ENCODE measurements at regions not wholly inside any gene's neighbourhood (a gene's known extent, or its start where the extent isn't known, plus 50 kb on each side); places are given as distances from the start of the nearest gene placed in this dataset.

- H3K27ac ChIP-seq (ENCODE audit: low read depth in 1 of 3, low read length in 2 of 3) = no peak overlapping the region
- no peaks in the 10 kb centered on the region for H3K36me3 ChIP-seq (ENCODE audit: control insufficient read depth in 3 of 3, insufficient read depth in 2 of 3, low read depth in 1 of 3, low read length in 3 of 3)
- no peaks in the 10 kb centered on the region for H3K9me3 ChIP-seq (ENCODE audit: control insufficient read depth in 2 of 2, insufficient read depth in 1 of 2, low read depth in 1 of 2, low read length in 1 of 2)
- no peaks in the 10 kb centered on the region for H3K27me3 ChIP-seq (ENCODE audit: control insufficient read depth in 3 of 3, insufficient read depth in 3 of 3, low read length in 3 of 3)
- FAIRE-seq (no peak), DNase-seq (no peak)
- WGBS, 3 donors = 61 to 74% (median 64%) methylated on average over 1 of the region's 1 CpG
- no peaks in the 10 kb centered on the region for H3K4me1 ChIP-seq (ENCODE audit: control insufficient read depth in 3 of 3, insufficient read depth in 2 of 3, low read depth in 1 of 3, low read length in 2 of 3)
- H3K4me3 ChIP-seq (ENCODE audit: low read depth in 1 of 3, low read length in 3 of 3) = no peak overlapping the region
Measured at GRCh38 chr1:221180704-221181368, 301.6 kb downstream of the HLX start.

GRCh38 chr1:221182791-221183533 is 303.7 kb downstream of the HLX start:
- Histone ChIP-seq H3K27ac (ENCODE audit: low read depth in 1 of 3, low read length in 2 of 3) (no peak overlapping the region), H3K9me3 (ENCODE audit: control insufficient read depth in 2 of 2, insufficient read depth in 1 of 2, low read depth in 1 of 2, low read length in 1 of 2) (no peaks in the 10 kb centered on the region), H3K4me3 (ENCODE audit: low read depth in 1 of 3, low read length in 3 of 3) (no peak overlapping the region), H3K36me3 (ENCODE audit: control insufficient read depth in 3 of 3, insufficient read depth in 2 of 3, low read depth in 1 of 3, low read length in 3 of 3) (no peaks in the 10 kb centered on the region), H3K27me3 (ENCODE audit: control insufficient read depth in 3 of 3, insufficient read depth in 3 of 3, low read length in 3 of 3) (no peaks in the 10 kb centered on the region), H3K4me1 (ENCODE audit: control insufficient read depth in 3 of 3, insufficient read depth in 2 of 3, low read depth in 1 of 3, low read length in 2 of 3) (no peaks in the 10 kb centered on the region)
- DNase-seq (no peak), FAIRE-seq (no peak)
- WGBS, 3 donors = 61 to 74% (median 70%) methylated on average over 4 of the region's 4 CpGs

GRCh38 chr1:221184131-221184794 is 305.0 kb downstream of the HLX start:
- H3K27ac ChIP-seq (ENCODE audit: low read depth in 1 of 3, low read length in 2 of 3) = no peak overlapping the region
- no peaks in the 10 kb centered on the region for H3K9me3 ChIP-seq (ENCODE audit: control insufficient read depth in 2 of 2, insufficient read depth in 1 of 2, low read depth in 1 of 2, low read length in 1 of 2)
- H3K27me3 ChIP-seq (ENCODE audit: control insufficient read depth in 3 of 3, insufficient read depth in 3 of 3, low read length in 3 of 3) = no peaks in the 10 kb centered on the region
- 35 to 53% (median 37%) methylated on average over 3 of the region's 3 CpGs for WGBS, 3 donors
- no peak overlapping the region for H3K4me3 ChIP-seq (ENCODE audit: low read depth in 1 of 3, low read length in 3 of 3)
- no peak for DNase-seq
- no peak for FAIRE-seq
- H3K4me1 ChIP-seq (ENCODE audit: control insufficient read depth in 3 of 3, insufficient read depth in 2 of 3, low read depth in 1 of 3, low read length in 2 of 3) = no peaks in the 10 kb centered on the region
- H3K36me3 ChIP-seq (ENCODE audit: control insufficient read depth in 3 of 3, insufficient read depth in 2 of 3, low read depth in 1 of 3, low read length in 3 of 3) = no peaks in the 10 kb centered on the region

- 46 to 70% (median 55%) methylated on average over 1 of the region's 1 CpG for WGBS, 3 donors
- Histone ChIP-seq H3K9me3 (ENCODE audit: control insufficient read depth in 2 of 2, insufficient read depth in 1 of 2, low read depth in 1 of 2, low read length in 1 of 2) (no peaks in the 10 kb centered on the region), H3K36me3 (ENCODE audit: control insufficient read depth in 3 of 3, insufficient read depth in 2 of 3, low read depth in 1 of 3, low read length in 3 of 3) (no peaks in the 10 kb centered on the region), H3K4me1 (ENCODE audit: control insufficient read depth in 3 of 3, insufficient read depth in 2 of 3, low read depth in 1 of 3, low read length in 2 of 3) (no peaks in the 10 kb centered on the region), H3K27me3 (ENCODE audit: control insufficient read depth in 3 of 3, insufficient read depth in 3 of 3, low read length in 3 of 3) (no peaks in the 10 kb centered on the region), H3K27ac (ENCODE audit: low read depth in 1 of 3, low read length in 2 of 3) (no peak overlapping the region), H3K4me3 (ENCODE audit: low read depth in 1 of 3, low read length in 3 of 3) (no peak overlapping the region)
- DNase-seq (no peak), FAIRE-seq (no peak)
Measured at GRCh38 chr1:221187174-221187573, 307.9 kb downstream of the HLX start.

- DNase-seq (no peak), FAIRE-seq (no peak)
- Histone ChIP-seq H3K4me3 (ENCODE audit: low read depth in 1 of 3, low read length in 3 of 3) (no peak overlapping the region), H3K27ac (ENCODE audit: low read depth in 1 of 3, low read length in 2 of 3) (no peak overlapping the region), H3K9me3 (ENCODE audit: control insufficient read depth in 2 of 2, insufficient read depth in 1 of 2, low read depth in 1 of 2, low read length in 1 of 2) (no peaks in the 10 kb centered on the region), H3K27me3 (ENCODE audit: control insufficient read depth in 3 of 3, insufficient read depth in 3 of 3, low read length in 3 of 3) (no peaks in the 10 kb centered on the region), H3K36me3 (ENCODE audit: control insufficient read depth in 3 of 3, insufficient read depth in 2 of 3, low read depth in 1 of 3, low read length in 3 of 3) (no peaks in the 10 kb centered on the region), H3K4me1 (ENCODE audit: control insufficient read depth in 3 of 3, insufficient read depth in 2 of 3, low read depth in 1 of 3, low read length in 2 of 3) (no peaks in the 10 kb centered on the region)
- WGBS, 3 donors = 88 to 94% (median 89%) methylated on average over 3 of the region's 3 CpGs
Measured at GRCh38 chr1:221188458-221188857, 309.2 kb downstream of the HLX start.

- Histone ChIP-seq H3K9me3 (ENCODE audit: control insufficient read depth in 2 of 2, insufficient read depth in 1 of 2, low read depth in 1 of 2, low read length in 1 of 2) (no peaks in the 10 kb centered on the region), H3K27me3 (ENCODE audit: control insufficient read depth in 3 of 3, insufficient read depth in 3 of 3, low read length in 3 of 3) (no peaks in the 10 kb centered on the region), H3K4me3 (ENCODE audit: low read depth in 1 of 3, low read length in 3 of 3) (no peak overlapping the region), H3K4me1 (ENCODE audit: control insufficient read depth in 3 of 3, insufficient read depth in 2 of 3, low read depth in 1 of 3, low read length in 2 of 3) (no peaks in the 10 kb centered on the region), H3K36me3 (ENCODE audit: control insufficient read depth in 3 of 3, insufficient read depth in 2 of 3, low read depth in 1 of 3, low read length in 3 of 3) (no peaks in the 10 kb centered on the region), H3K27ac (ENCODE audit: low read depth in 1 of 3, low read length in 2 of 3) (no peak overlapping the region)
- no peak for FAIRE-seq
- DNase-seq = no peak
- 60 to 78% (median 68%) methylated on average over 2 of the region's 2 CpGs for WGBS, 3 donors
Measured at GRCh38 chr1:221190249-221190648, 311.0 kb downstream of the HLX start.

- Histone ChIP-seq H3K4me3 (ENCODE audit: low read depth in 1 of 3, low read length in 3 of 3) (no peak overlapping the region), H3K36me3 (ENCODE audit: control insufficient read depth in 3 of 3, insufficient read depth in 2 of 3, low read depth in 1 of 3, low read length in 3 of 3) (no peaks in the 10 kb centered on the region), H3K27ac (ENCODE audit: low read depth in 1 of 3, low read length in 2 of 3) (no peak overlapping the region), H3K27me3 (ENCODE audit: control insufficient read depth in 3 of 3, insufficient read depth in 3 of 3, low read length in 3 of 3) (no peaks in the 10 kb centered on the region), H3K9me3 (ENCODE audit: control insufficient read depth in 2 of 2, insufficient read depth in 1 of 2, low read depth in 1 of 2, low read length in 1 of 2) (no peaks in the 10 kb centered on the region), H3K4me1 (ENCODE audit: control insufficient read depth in 3 of 3, insufficient read depth in 2 of 3, low read depth in 1 of 3, low read length in 2 of 3) (no peaks in the 10 kb centered on the region)
- 65 to 80% (median 72%) methylated on average over 1 of the region's 1 CpG for WGBS, 3 donors
- no peak for DNase-seq
- FAIRE-seq = no peak
Measured at GRCh38 chr1:221192055-221192454, 312.8 kb downstream of the HLX start.

GRCh38 chr1:221200464-221200863 is 321.2 kb downstream of the HLX start:
- no peak for FAIRE-seq
- no peaks in the 10 kb centered on the region for H3K36me3 ChIP-seq (ENCODE audit: control insufficient read depth in 3 of 3, insufficient read depth in 2 of 3, low read depth in 1 of 3, low read length in 3 of 3)

More at GRCh38 chr1:221200464-221200863, 321.2 kb downstream of the HLX start:
- H3K4me3 ChIP-seq (ENCODE audit: low read depth in 1 of 3, low read length in 3 of 3) = no peak overlapping the region
- H3K27ac ChIP-seq (ENCODE audit: low read depth in 1 of 3, low read length in 2 of 3) = no peak overlapping the region
- no peaks in the 10 kb centered on the region for H3K4me1 ChIP-seq (ENCODE audit: control insufficient read depth in 3 of 3, insufficient read depth in 2 of 3, low read depth in 1 of 3, low read length in 2 of 3)
- no peaks in the 10 kb centered on the region for H3K27me3 ChIP-seq (ENCODE audit: control insufficient read depth in 3 of 3, insufficient read depth in 3 of 3, low read length in 3 of 3)
- DNase-seq = no peak
- no peaks in the 10 kb centered on the region for H3K9me3 ChIP-seq (ENCODE audit: control insufficient read depth in 2 of 2, insufficient read depth in 1 of 2, low read depth in 1 of 2, low read length in 1 of 2)
